MG63 (cell line): ENCODE measurements at regions not wholly inside any gene's neighbourhood (a gene's known extent, or its start where the extent isn't known, plus 50 kb on each side); places are given as distances from the start of the nearest gene placed in this dataset.

ENCODE experiments used
- DNase-seq: peaks from one replicate; pipeline ENCODE4 v3.0.0-alpha.2; 2020
- H3K27me3 ChIP-seq: fragments of 250-450 bp; sonication (Bioruptor Pico); 2 replicates; pipeline ENCODE4 v1.5.1; 2020; ENCODE audit warnings: mild to moderate bottlenecking, moderate library complexity
- H3K36me3 ChIP-seq: fragments of 250-450 bp; sonication (Bioruptor Pico); 2 replicates; pipeline ENCODE4 v1.5.1; 2020; ENCODE audit warnings: mild to moderate bottlenecking, moderate library complexity
- H3K4me3 ChIP-seq: fragments of 250-450 bp; sonication (Bioruptor Pico); 2 replicates; pipeline ENCODE4 v1.5.1; 2020; ENCODE audit warnings: mild to moderate bottlenecking, moderate library complexity
- H3K9me3 ChIP-seq: fragments of 250-450 bp; sonication (Bioruptor Pico); 2 replicates; pipeline ENCODE4 v1.5.1; 2020; ENCODE audit warnings: mild to moderate bottlenecking, moderate library complexity

DNA sequence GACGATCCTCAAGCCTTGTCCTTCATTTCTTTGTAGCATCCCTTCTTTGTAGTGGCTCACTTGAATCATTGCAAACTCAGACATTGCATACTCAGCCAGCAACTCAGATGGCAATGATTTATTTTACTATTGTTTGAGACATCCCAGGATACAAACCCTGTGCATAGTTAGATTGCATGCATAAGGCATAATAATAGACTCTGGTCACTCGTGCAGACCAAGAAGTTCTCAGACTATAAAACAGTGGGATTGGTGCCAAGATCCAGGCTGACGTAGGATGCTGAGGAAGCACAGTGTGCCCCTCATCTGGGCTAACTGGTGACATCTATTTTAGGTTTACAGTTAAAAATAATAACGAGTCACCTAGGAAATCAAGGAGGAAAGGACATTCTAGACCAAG is 142.3 kb downstream of the PMP22 start:
- Histone ChIP-seq H3K36me3 (no peaks in the 10 kb centered on the region), H3K4me3 (no peak overlapping the region), H3K27me3 (no peaks in the 10 kb centered on the region), H3K9me3 (no peaks in the 10 kb centered on the region)
- DNase-seq: no peak

DNA sequence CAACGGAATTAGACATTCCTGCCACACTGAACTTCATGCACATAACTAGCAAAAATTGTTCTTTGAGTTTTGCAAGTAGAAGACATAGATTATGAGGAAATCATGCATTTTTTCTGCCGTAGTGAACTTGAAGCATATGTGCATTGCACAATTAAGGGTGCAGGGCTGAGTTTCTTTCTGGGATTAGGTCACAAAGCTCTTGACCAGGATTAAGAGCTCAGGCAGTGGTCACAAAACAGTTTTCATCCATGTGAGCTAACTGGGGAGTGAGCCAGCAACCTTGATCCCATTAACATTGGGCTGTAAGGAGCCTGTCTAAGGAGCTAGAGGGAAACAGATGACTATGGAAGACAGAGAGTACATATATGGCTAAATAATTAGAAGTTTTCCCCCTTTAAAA is 143.7 kb downstream of the PMP22 start:
- H3K36me3 ChIP-seq: no peaks in the 10 kb centered on the region
- no peaks in the 10 kb centered on the region for H3K27me3 ChIP-seq
- H3K4me3 ChIP-seq: no peak overlapping the region
- peak; percentile 44 for DNase-seq
- no peaks in the 10 kb centered on the region for H3K9me3 ChIP-seq

DNA sequence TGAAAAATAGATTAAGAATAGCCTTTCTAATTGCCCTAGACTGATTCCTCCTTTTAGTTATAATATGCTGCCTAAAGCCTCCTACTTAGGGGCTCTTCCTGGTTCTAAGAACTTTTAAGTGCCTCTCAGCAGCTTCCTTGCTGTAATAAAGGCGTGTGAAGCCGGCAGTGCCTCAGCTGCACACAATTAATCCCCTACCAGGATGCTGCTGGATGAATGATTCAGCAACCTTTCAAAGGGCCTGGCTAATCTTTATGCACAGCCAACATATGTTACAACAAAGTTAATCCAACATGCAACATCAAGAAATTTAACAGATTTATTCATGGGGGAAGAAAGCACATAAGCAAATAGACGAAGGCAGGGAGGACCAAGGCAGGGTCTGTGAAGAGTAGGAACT is 145.2 kb downstream of the PMP22 start:
- Histone ChIP-seq H3K4me3 (no peak overlapping the region), H3K9me3 (no peaks in the 10 kb centered on the region), H3K36me3 (no peaks in the 10 kb centered on the region), H3K27me3 (no peaks in the 10 kb centered on the region)
- no peak for DNase-seq

DNA sequence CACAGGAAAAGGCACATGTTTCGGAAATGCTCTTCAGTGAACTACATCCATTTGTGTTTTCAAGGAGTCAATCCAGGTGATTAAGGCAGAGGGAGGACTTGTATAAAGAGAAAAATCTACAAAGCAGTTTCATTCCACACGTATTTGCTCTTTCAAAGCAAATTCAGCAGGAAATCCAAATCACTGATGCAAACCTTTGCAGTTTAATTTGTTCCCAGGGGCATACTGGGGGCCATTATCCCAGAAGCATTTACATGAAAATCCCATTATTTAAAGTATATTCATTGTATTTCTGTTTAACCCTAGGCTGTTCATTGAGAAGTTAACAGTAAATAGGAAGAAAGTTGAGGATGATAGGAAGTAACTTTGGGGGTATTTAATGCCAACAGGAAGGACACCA is 147.9 kb downstream of the PMP22 start:
- Histone ChIP-seq H3K36me3 (no peaks in the 10 kb centered on the region), H3K4me3 (no peak overlapping the region)
- DNase-seq: no peak

DNA sequence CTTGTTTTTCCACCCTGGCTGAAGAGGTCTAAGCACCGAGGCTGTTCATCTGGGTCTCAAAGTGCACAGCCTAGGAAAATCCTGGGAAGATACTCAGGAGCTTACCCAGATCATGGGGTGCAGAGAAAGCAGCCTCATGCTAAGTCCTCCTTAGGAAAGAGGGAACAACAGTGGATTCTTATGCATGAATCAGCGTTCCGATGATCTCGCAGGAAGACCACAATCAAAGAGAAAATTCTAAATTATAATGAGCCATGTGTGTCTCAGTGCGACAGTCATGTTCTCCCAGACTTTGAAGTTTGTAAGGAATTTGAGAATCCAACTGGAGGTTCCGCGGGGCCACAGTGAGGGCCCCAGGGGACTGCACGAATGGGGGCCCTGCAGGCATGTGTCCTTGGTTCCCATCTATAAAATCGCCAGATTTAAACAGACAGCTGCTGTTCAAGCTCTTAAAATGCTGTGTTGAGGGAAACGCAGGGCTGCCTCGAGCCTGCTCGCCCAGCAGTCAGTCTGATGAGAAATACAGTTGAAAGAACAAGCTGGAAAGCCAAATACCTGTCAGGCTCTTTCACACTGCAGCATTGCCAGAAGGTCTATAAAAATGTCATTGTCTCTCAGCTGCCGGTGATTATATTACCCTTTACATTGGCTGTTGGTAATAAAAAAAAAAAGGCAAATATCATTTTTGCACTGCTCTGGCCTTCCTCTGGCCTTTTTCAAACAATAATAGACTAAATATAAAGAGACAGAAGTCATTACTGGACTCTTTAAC is 152.1 kb downstream of the PMP22 start:
- DNase-seq: no peak
- Histone ChIP-seq H3K27me3 (no peaks in the 10 kb centered on the region), H3K4me3 (no peak overlapping the region), H3K9me3 (no peaks in the 10 kb centered on the region), H3K36me3 (no peaks in the 10 kb centered on the region)

More for the DNA sequence above, 147.9 kb downstream of the PMP22 start:
- H3K27me3 ChIP-seq: no peaks in the 10 kb centered on the region
- H3K9me3 ChIP-seq: no peaks in the 10 kb centered on the region

DNA sequence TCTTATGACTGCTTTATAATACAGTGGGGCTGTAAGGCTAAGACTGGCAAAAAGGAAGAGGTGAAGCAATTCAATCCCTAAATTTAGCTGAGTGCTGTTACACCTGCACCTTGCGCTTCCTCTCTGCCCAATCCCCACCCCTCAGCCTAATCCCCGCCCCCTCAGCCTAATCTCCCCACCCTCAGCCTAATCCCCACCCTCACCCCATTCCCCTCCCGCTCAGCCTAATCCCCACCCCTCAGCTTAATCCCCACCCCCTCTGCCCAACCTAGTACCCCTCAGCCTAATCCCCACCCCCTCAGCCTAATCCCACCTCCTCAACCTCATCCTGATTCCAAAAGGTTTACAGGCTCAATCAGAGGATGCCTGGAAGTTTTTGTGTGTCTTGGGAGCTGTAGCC is 155.5 kb downstream of the PMP22 start:
- H3K36me3 ChIP-seq: no peaks in the 10 kb centered on the region
- H3K4me3 ChIP-seq: no peak overlapping the region
- no peak for DNase-seq
- no peaks in the 10 kb centered on the region for H3K27me3 ChIP-seq
- no peaks in the 10 kb centered on the region for H3K9me3 ChIP-seq

DNA sequence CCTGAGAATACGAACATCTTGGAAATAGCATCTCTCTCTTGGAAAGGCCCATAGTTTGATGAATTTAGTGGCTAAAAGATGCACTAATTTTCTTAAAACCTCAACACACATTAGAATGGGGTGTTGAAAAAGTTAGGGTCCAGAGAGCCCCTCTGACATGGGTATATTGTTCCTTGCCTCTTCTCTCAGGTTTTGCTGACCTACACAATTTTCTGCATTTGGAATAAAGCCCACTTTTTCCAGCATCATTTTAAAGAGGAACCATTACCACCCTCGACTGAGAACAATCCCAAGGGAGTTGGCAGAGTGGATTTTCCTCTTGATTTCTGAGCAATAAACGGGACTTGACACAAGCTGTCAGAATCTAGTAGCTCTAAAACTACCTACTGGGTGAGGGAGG is 156.1 kb downstream of the PMP22 start:
- H3K27me3 ChIP-seq: no peaks in the 10 kb centered on the region
- no peaks in the 10 kb centered on the region for H3K36me3 ChIP-seq
- H3K4me3 ChIP-seq: no peak overlapping the region
- no peak for DNase-seq
- no peaks in the 10 kb centered on the region for H3K9me3 ChIP-seq

DNA sequence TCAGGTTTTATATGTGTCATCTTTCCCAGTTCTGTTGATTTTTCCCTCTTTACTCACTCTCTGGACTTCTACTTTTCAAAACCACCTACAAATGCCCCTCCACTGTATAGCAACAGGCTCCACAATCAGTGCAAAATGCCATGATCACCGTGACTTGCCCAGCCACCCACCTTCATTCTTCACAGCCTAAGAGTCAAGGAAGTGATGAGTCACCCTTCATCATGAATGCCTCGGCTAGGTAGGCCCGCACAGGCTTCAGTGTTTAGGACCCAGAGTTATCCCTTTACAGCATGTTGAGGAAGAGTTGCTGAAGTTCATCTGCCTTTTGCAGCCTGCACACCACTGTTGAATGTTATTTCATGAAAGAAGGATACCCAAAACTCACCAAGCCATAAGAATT is 158.6 kb downstream of the PMP22 start:
- no peaks in the 10 kb centered on the region for H3K9me3 ChIP-seq

DNA sequence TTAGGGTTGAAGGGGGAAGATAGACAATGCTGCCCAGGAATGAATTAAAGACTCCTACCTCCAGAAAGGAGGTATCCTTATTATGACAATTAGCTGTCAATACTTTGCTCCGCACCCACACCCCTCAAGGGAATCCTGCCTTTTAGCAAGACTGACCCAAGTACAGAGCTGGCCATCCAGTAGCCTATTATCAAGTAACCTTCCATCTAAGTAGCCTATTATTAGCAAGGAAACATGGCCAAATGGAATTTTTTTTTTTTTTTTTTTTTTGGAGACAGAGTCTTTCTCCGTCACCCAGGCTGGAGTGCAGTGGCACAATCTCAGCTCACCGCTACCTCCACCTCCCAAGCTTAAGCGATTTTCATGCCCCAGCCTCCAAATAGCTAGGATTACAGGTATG is 161.3 kb downstream of the PMP22 start:
- no peak for DNase-seq
- Histone ChIP-seq H3K9me3 (no peaks in the 10 kb centered on the region), H3K4me3 (no peak overlapping the region), H3K36me3 (no peaks in the 10 kb centered on the region), H3K27me3 (no peaks in the 10 kb centered on the region)

More for the DNA sequence above, 158.6 kb downstream of the PMP22 start:
- Histone ChIP-seq H3K4me3 (no peak overlapping the region), H3K36me3 (no peaks in the 10 kb centered on the region), H3K27me3 (no peaks in the 10 kb centered on the region)
- no peak for DNase-seq

DNA sequence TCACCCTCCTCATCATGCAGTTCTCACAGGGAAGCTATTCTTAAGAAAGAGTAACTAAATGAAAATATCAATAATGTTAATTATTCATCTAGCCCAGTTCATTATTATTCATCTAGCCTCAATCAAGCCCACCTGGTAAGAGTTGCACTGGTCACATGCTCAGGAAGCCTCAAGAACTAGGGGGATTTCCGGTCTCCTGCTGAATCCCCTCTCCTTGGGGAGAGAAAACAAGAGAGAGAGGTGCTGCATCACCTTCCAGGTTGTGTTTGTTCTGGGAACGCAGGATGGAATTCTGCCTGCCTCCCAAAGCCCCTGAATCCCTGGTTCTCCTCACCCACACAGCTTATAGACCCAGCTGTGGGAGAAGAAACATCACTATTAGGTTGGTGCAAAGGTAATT is 164.0 kb downstream of the PMP22 start:
- Histone ChIP-seq H3K27me3 (no peaks in the 10 kb centered on the region), H3K4me3 (no peak overlapping the region), H3K36me3 (no peaks in the 10 kb centered on the region), H3K9me3 (no peaks in the 10 kb centered on the region)
- DNase-seq: no peak

DNA sequence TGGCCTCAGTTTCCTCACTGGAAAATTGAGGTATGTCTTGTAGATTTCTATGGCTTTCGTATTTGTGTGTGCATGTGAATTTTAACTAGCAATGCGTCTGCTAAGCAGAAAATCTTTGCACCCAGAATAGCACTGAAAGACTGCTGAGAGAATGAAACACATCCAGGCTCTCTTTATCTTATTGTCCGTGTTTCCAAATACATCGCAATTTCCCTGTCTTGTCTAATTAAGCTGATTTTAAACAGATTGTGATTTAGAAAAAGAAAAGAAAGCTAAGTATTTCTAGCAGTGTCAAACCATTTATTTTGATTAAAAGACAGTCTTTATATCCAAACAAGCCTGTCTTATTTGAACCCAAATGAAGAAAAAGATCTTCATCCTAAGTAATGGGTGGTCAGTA is 168.6 kb downstream of the PMP22 start:
- Histone ChIP-seq H3K27me3 (no peaks in the 10 kb centered on the region), H3K36me3 (no peaks in the 10 kb centered on the region)

DNA sequence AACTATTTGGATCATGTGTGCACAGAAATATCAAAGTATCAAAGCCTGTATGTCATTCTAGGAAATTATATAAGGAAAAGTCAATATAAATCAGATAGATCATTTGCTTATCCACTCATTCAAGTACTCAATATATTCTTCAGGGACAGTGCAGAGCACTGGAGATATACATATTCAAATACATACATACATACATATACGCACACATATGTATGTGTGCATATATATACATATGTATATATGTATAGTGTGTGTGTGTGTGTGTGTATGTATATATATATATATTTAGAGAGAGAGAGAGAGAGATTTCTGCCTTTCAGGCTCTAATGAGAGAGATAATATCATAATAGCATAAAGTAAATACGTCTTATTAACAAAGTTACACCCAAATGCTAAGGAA is 169.2 kb downstream of the PMP22 start:
- no peaks in the 10 kb centered on the region for H3K36me3 ChIP-seq
- DNase-seq: no peak
- H3K4me3 ChIP-seq: no peak overlapping the region
- no peaks in the 10 kb centered on the region for H3K27me3 ChIP-seq
- H3K9me3 ChIP-seq: no peaks in the 10 kb centered on the region

More for the DNA sequence above, 168.6 kb downstream of the PMP22 start:
- DNase-seq: no peak
- Histone ChIP-seq H3K4me3 (no peak overlapping the region), H3K9me3 (no peaks in the 10 kb centered on the region)

DNA sequence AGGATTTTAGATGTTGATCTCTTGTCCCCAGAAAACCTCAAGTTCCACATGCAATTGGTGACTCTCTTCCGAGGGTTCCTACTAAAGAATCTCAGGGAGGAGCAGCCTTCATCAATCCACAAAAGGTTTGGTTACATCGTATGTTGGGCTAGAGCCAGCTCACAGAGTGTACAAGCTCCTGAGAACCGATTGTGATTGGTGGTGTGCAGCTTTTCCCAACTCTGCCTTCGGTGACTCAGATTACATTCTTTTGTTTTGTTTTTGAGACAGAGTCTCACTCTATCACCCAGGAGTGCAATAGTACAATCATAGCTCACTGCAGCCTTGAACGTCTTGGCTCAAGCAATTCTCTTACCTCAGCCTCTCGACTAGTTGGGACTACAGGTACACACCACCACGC is 172.4 kb downstream of the PMP22 start:
- no peak for DNase-seq
- no peaks in the 10 kb centered on the region for H3K27me3 ChIP-seq
- H3K36me3 ChIP-seq: no peaks in the 10 kb centered on the region
- H3K4me3 ChIP-seq: no peak overlapping the region
- no peaks in the 10 kb centered on the region for H3K9me3 ChIP-seq

DNA sequence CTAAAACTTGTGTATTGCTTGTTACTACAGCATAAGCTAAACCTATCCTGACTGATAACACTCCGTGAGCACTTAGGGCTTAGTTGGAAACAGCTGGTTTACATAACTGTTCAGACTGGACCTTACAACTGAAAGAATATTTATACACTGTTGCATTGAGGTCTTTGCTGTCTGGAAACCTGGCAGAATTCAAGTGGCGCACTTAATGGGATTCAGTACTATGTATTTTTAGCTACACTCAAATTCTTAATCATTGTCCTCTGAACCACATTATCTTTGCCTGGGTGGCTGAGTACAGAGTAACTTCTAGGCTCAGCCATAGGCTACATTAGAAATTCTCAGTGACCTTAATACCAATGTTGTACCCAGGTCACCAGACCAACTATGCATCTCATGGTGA is 172.9 kb downstream of the PMP22 start:
- no peaks in the 10 kb centered on the region for H3K27me3 ChIP-seq
- no peak overlapping the region for H3K4me3 ChIP-seq
- H3K9me3 ChIP-seq: no peaks in the 10 kb centered on the region
- no peak for DNase-seq
- no peaks in the 10 kb centered on the region for H3K36me3 ChIP-seq

DNA sequence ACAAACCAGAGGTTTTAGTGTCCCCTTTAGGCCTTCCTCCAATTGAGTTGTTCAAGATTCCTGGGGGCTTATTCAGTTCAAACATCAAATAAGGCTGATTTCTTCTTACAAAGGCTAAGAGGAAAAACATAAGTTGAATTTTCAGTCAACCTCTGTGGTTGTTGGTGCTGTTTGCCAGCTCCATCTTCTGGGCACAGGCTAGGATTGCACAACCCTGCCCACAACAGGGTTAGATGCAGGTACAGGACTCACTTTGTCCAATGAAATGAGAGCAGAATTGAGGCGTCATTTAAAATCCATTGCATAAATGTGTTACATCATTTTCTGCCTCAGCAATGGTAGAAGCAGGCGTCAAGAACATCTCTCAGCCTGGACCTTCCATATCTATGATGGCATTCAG is 173.3 kb downstream of the PMP22 start:
- H3K4me3 ChIP-seq: no peak overlapping the region
- no peaks in the 10 kb centered on the region for H3K36me3 ChIP-seq
- DNase-seq: no peak
- no peaks in the 10 kb centered on the region for H3K9me3 ChIP-seq
- no peaks in the 10 kb centered on the region for H3K27me3 ChIP-seq

DNA sequence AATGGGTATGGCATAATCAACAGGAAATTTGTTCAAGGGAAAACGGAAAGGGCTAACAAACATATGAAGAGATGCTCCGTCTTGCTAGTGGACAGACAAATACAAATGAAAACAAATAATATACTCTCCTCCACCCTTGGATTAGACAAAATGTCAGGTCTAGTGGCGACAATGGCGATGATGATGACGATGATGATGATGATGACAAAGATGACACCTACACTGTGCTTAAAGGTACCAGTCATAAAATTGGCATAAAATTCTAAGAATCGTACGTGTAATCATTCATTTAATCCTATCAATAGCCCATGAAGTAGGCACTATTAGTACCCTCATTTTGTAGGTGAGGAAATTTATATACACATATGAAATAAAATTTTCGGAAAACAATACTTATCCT is 174.6 kb downstream of the PMP22 start:
- DNase-seq: no peak

DNA sequence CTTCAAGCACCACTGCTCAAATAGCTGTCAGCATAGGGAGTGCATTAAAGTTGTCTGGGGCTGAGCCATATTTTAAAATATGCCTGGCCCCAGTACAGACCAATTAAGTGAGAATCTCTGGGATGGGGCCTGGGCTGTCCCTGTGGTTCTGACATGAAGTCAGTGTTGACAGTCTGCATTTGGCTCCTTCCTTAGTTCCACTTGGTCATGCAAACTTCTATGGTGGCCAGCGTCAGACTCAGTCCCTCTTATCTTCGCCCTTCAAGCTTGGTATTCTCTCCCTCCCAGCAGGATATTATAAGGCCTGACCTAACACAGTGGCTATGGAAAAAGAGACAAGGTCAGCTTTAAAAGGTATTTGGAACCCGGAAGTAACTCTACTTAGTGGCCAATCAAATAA is 177.2 kb downstream of the PMP22 start:
- Histone ChIP-seq H3K27me3 (no peaks in the 10 kb centered on the region), H3K36me3 (no peaks in the 10 kb centered on the region), H3K9me3 (no peaks in the 10 kb centered on the region), H3K4me3 (no peak overlapping the region)
- no peak for DNase-seq

More for the DNA sequence above, 174.6 kb downstream of the PMP22 start:
- H3K27me3 ChIP-seq: no peaks in the 10 kb centered on the region
- H3K36me3 ChIP-seq: no peaks in the 10 kb centered on the region
- H3K9me3 ChIP-seq: no peaks in the 10 kb centered on the region
- no peak overlapping the region for H3K4me3 ChIP-seq

DNA sequence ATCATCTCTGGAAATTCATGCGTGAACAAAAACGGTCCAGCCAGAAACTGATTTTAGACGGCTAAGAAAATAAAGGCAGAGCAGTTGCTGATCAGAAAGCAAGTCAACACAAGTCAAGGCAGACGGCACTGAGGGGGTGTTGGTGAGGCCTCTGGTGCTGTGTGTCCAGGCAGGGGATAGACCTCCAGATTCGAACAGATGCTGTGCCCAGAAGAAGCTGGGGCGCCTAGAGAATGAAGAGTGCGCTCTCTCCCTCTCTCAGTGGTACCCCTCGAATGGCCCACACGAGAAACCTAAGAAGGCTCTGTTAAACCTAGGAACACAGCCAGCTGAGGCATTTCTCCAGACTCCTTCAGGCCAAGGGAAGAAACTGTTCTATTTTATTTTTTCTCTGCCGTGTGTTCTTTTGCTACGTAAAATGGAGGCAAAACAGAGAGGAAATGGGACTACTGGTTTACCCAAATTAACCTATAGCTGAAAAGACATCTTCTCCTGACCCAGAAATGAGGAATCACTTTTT is 178.3 kb downstream of the PMP22 start:
- H3K36me3 ChIP-seq: no peaks in the 10 kb centered on the region
- no peak overlapping the region for H3K4me3 ChIP-seq
- no peaks in the 10 kb centered on the region for H3K9me3 ChIP-seq
- DNase-seq: no peak
- no peaks in the 10 kb centered on the region for H3K27me3 ChIP-seq
